Skeletal muscle tissue (tissue), 3 donors: ENCODE measurements at regions not wholly inside any gene's neighbourhood (a gene's known extent, or its start where the extent isn't known, plus 50 kb on each side); places are given as distances from the start of the nearest gene placed in this dataset.

Experiments used
- H3K27ac ChIP-seq: one replicate; pipeline ENCODE4 v1.7.0; 2013; ENCODE audit warnings: mild to moderate bottlenecking, low read depth, low read length, inconsistent platforms
- H3K27me3 ChIP-seq, 3 donors: one replicate each; pipeline ENCODE4 v1.7.0; 2013; ENCODE audit warnings: low read length in 3 of 3; ENCODE audit not compliant: control insufficient read depth in 3 of 3, insufficient read depth in 3 of 3
- H3K36me3 ChIP-seq, 3 donors: one replicate each; pipeline ENCODE4 v1.7.0; 2013; ENCODE audit warnings: low read length in 3 of 3; ENCODE audit not compliant: control insufficient read depth in 3 of 3, insufficient read depth in 3 of 3
- H3K4me1 ChIP-seq, 3 donors: one replicate each; pipeline ENCODE4 v1.7.0; 2013; ENCODE audit warnings: low read length in 3 of 3, mild to moderate bottlenecking in 3 of 3; ENCODE audit not compliant: control insufficient read depth in 3 of 3, insufficient read depth in 3 of 3
- H3K4me3 ChIP-seq, 3 donors: one replicate each; pipeline ENCODE4 v1.7.0; 2013; ENCODE audit warnings: low read length in 3 of 3
- H3K9ac ChIP-seq, 3 donors: one replicate each; pipeline ENCODE4 v1.7.0; 2013; ENCODE audit warnings: low read length in 3 of 3, mild to moderate bottlenecking in 3 of 3, moderate library complexity in 2 of 3, low read depth in 1 of 3
- H3K9me3 ChIP-seq, 3 donors: one replicate each; pipeline ENCODE4 v1.7.0; 2013; ENCODE audit warnings: low read length in 3 of 3; ENCODE audit not compliant: control insufficient read depth in 3 of 3
- donor health status: Osteomylitis.

GRCh38 chr17:71921796-71922195 lies 199.0 kb upstream of the SOX9 start:
- Histone ChIP-seq H3K4me3 (no peak overlapping the region), H3K27ac (no peak overlapping the region), H3K36me3 (no peaks in the 10 kb centered on the region), H3K27me3 (no peaks in the 10 kb centered on the region), H3K9me3 (no peaks in the 10 kb centered on the region), H3K9ac (no peak overlapping the region), H3K4me1 (peaks cover under 1 to 8% (median 3%) of the 10 kb centered on the region in 3 donors)

GRCh38 chr17:71922439-71922838 lies 198.4 kb upstream of the SOX9 start:
- Histone ChIP-seq H3K9me3 (no peaks in the 10 kb centered on the region), H3K4me3 (no peak overlapping the region), H3K27me3 (no peaks in the 10 kb centered on the region), H3K9ac (no peak overlapping the region), H3K27ac (no peak overlapping the region), H3K4me1 (peaks cover 3 to 8% (median 3%) of the 10 kb centered on the region in 3 donors), H3K36me3 (no peaks in the 10 kb centered on the region)

- H3K9ac ChIP-seq: no peak overlapping the region
- H3K27ac ChIP-seq: no peak overlapping the region
- H3K4me3 ChIP-seq: no peak overlapping the region
- H3K27me3 ChIP-seq: no peaks in the 10 kb centered on the region
- peaks cover 3 to 8% (median 3%) of the 10 kb centered on the region in 3 donors for H3K4me1 ChIP-seq
- H3K9me3 ChIP-seq: no peaks in the 10 kb centered on the region
- no peaks in the 10 kb centered on the region for H3K36me3 ChIP-seq
These were observed 193.9 kb upstream of the SOX9 start for GRCh38 chr17:71926746-71927398.

- no peaks in the 10 kb centered on the region for H3K9me3 ChIP-seq
- no peaks in the 10 kb centered on the region for H3K36me3 ChIP-seq
- no peak overlapping the region for H3K4me3 ChIP-seq
- H3K27me3 ChIP-seq: no peaks in the 10 kb centered on the region
- H3K9ac ChIP-seq: no peak overlapping the region
- H3K27ac ChIP-seq: no peak overlapping the region
- peaks cover 0 to under 1% (median 0%) of the 10 kb centered on the region in 3 donors for H3K4me1 ChIP-seq
These were observed 187.5 kb upstream of the SOX9 start for GRCh38 chr17:71933306-71933705.

- peaks cover 0 to 4% (median 0%) of the 10 kb centered on the region in 3 donors for H3K4me1 ChIP-seq
- H3K27ac ChIP-seq: no peak overlapping the region
- no peaks in the 10 kb centered on the region for H3K9me3 ChIP-seq
- no peaks in the 10 kb centered on the region for H3K36me3 ChIP-seq
- H3K4me3 ChIP-seq: no peak overlapping the region
- no peak overlapping the region for H3K9ac ChIP-seq
- no peaks in the 10 kb centered on the region for H3K27me3 ChIP-seq
These were observed 186.3 kb upstream of the SOX9 start for GRCh38 chr17:71934520-71934919.

- Histone ChIP-seq H3K27me3 (no peaks in the 10 kb centered on the region), H3K4me3 (no peak overlapping the region), H3K36me3 (no peaks in the 10 kb centered on the region), H3K9me3 (no peaks in the 10 kb centered on the region), H3K9ac (no peak overlapping the region), H3K4me1 (peaks cover 0 to 4% (median 0%) of the 10 kb centered on the region in 3 donors), H3K27ac (no peak overlapping the region)
These were observed 185.5 kb upstream of the SOX9 start for GRCh38 chr17:71935341-71935740.

- H3K27ac ChIP-seq: no peak overlapping the region
- no peaks in the 10 kb centered on the region for H3K36me3 ChIP-seq
- H3K27me3 ChIP-seq: no peaks in the 10 kb centered on the region
- H3K9ac ChIP-seq: no peak overlapping the region
- no peaks in the 10 kb centered on the region for H3K9me3 ChIP-seq
- H3K4me1 ChIP-seq: peaks cover 0 to 4% (median 0%) of the 10 kb centered on the region in 3 donors
- H3K4me3 ChIP-seq: no peak overlapping the region
These were observed 183.8 kb upstream of the SOX9 start for GRCh38 chr17:71936977-71937376.

- Histone ChIP-seq H3K9ac (no peak overlapping the region), H3K4me1 (peaks cover 0 to 4% (median 4%) of the 10 kb centered on the region in 3 donors), H3K4me3 (no peak overlapping the region), H3K36me3 (no peaks in the 10 kb centered on the region), H3K27ac (no peak overlapping the region), H3K9me3 (no peaks in the 10 kb centered on the region), H3K27me3 (no peaks in the 10 kb centered on the region)
These were observed 182.9 kb upstream of the SOX9 start for GRCh38 chr17:71937914-71938313.

- H3K36me3 ChIP-seq: no peaks in the 10 kb centered on the region
- no peaks in the 10 kb centered on the region for H3K27me3 ChIP-seq
- peak overlapping the region in 1 of 3 donors; percentile 13 for H3K4me3 ChIP-seq
- peak overlapping the region in 1 of 3 donors; percentile 34 for H3K9ac ChIP-seq
- peaks cover 0 to 4% (median 4%) of the 10 kb centered on the region in 3 donors for H3K4me1 ChIP-seq
- H3K9me3 ChIP-seq: no peaks in the 10 kb centered on the region
- no peak overlapping the region for H3K27ac ChIP-seq
These were observed 182.3 kb upstream of the SOX9 start for GRCh38 chr17:71938340-71939010.

- H3K4me3 ChIP-seq: no peak overlapping the region
- H3K9ac ChIP-seq: no peak overlapping the region
- H3K36me3 ChIP-seq: no peaks in the 10 kb centered on the region
- peaks cover 0 to 4% (median 4%) of the 10 kb centered on the region in 3 donors for H3K4me1 ChIP-seq
- no peaks in the 10 kb centered on the region for H3K9me3 ChIP-seq
- no peaks in the 10 kb centered on the region for H3K27me3 ChIP-seq
- H3K27ac ChIP-seq: no peak overlapping the region
These were observed 178.9 kb upstream of the SOX9 start for GRCh38 chr17:71941920-71942319.
